GM18498 (cell line): ENCODE measurements at regions not wholly inside any gene's neighbourhood (a gene's known extent, or its start where the extent isn't known, plus 50 kb on each side); places are given as distances from the start of the nearest gene placed in this dataset.

Experiments used
- ATAC-seq: cut with Tn5 transposase; IDR thresholded peaks from one replicate; pipeline ENCODE4 v1.9.1; 2021; ENCODE audit warnings: mild to moderate bottlenecking, moderate library complexity; ENCODE audit not compliant: unreplicated experiment

- ATAC-seq: no peak
Observed at GRCh38 chr5:160905285-160905684, 53.3 kb upstream of the ATP10B start.

- no peak for ATAC-seq
Observed at GRCh38 chr5:160904591-160904990, 52.6 kb upstream of the ATP10B start.

GRCh38 chr5:160903551-160903950, 51.5 kb upstream of the ATP10B start:
- ATAC-seq: no peak

GRCh38 chr5:160903076-160903475, 51.1 kb upstream of the ATP10B start:
- ATAC-seq: no peak
